ENCODE measurements at regions not wholly inside any gene's neighbourhood (a gene's known extent, or its start where the extent isn't known, plus 50 kb on each side); places are given as distances from the start of the nearest gene placed in this dataset.
"Not testable (repeated sequence)": the region's sequence is repeated elsewhere in the genome, so short reads cannot be mapped to it uniquely, and the experiment has no call there.

DNA sequence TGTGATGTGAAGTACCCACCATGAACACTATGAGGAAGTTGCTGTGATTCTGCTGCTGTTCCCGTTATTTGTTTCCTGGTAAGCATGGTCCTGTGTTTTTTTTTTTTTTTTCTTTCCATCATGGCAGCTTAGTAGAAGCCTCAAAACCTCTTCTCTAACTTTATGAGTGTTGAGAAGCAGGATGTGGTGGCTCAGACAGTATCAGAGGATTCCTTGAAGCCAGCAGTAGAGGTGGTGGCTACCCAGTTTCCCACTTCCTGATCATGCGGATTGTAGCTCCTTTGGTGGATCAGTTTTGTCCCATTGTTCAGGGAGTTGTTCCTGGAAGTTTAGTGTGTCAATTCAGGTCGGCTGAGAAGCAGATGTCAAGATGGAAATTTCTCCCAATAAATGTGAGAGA is 175.8 kb downstream of the ATP23 start:
- DNase-seq (ENCODE audit: extremely low read depth in 1 of 11, low read depth in 9 of 11, low spot score in 4 of 11), result no peak

DNA sequence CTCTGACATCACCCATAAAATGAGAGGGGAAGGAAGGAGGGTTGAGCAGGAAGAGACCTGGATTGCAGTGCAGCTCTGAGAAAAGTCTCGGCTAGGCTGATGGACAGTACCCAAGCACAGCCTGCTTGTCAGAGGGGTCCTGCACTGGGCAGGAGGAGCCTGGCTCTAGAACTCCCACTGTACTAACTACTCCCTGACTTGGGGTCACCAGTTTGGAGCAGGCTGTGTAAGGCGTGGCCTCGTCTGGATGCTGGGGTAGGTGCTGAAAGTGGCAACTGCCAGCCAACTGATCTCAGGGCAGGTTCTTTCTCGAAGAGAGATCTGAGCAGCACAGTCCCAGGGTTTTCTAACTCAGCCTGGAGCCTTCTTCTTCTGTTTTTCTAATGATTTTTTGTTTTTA is 176.3 kb downstream of the ATP23 start:
- DNase-seq (ENCODE audit: extremely low read depth in 1 of 11, low read depth in 9 of 11, low spot score in 4 of 11), result no peak

DNA sequence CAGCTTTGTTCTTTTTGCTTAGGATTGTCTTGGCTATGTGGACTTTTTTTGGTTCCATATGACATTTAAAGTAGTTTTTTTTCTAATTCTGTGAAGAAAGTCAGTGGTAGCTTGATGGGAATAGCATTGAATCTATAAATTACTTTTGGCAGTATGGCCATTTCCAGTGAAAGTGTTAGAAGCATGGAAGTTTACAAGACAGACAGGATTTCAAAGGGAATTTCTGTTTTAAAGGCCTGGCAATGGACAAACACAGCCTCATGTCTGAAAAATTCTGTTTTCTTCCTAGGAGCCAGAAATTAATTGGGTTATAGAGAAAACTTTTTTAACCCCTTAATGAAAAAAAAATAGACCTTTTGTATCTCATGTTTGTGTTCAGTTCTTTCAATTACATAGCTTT is 184.4 kb downstream of the ATP23 start:
- DNase-seq (ENCODE audit: extremely low read depth in 1 of 11, low read depth in 9 of 11, low spot score in 4 of 11), result not testable (repeated sequence)

DNA sequence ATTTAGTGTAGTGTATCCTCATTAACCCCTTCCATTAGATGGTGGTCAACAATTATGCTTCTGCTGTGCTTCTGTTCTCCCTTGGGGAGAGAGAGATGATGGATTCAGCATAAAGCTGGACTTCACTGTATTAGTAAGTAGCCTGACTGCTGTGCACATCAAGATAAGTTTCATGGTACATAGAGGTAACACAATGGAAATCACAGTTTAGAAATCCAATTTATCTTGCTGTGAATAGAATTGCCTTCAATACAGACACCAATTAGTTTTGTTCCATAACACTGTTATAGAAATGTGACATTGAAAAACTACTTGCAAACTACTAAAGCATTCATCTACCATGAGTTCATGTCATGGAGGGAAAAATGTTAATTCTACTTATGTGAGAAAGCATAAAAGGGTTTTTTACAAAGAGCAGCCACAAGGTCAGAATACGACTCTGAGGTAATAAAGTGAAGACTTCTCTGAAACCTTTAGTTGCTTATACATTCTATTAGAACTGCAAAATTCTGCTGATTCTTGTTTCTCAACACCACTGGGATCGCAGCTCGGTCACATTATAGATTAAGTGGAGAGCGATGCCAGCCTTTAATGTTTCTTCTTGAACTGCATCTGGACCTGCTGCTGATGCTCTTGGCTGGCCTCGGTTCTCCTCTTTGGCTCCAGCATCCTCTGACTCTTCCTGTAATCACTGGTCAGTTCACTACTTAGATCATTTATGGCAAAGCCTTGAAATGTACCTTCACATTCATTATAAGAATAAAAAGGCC is 190.8 kb downstream of the ATP23 start:
- DNase-seq (ENCODE audit: extremely low read depth in 1 of 11, low read depth in 9 of 11, low spot score in 4 of 11), result no peak

DNA sequence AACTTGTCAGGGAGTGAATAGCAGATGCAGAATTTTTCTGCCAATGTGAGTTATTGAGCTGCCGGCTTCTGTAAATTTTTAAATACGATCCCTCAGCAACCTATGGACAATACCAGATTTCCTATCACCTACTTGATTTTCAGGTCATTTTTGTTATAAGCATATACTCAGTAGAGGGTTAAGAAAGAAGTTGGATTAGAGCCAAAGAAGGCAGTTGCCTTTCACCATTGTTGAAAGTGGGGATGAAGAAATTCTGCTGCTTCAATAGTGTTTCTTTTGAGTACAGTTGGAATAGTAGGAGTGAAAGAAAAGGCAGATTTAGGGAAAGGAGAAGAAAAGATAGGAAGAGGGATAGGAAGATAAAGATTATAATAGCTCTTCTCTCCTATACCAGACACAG is 197.1 kb downstream of the ATP23 start:
- no peak for DNase-seq (ENCODE audit: extremely low read depth in 1 of 11, low read depth in 9 of 11, low spot score in 4 of 11)

DNA sequence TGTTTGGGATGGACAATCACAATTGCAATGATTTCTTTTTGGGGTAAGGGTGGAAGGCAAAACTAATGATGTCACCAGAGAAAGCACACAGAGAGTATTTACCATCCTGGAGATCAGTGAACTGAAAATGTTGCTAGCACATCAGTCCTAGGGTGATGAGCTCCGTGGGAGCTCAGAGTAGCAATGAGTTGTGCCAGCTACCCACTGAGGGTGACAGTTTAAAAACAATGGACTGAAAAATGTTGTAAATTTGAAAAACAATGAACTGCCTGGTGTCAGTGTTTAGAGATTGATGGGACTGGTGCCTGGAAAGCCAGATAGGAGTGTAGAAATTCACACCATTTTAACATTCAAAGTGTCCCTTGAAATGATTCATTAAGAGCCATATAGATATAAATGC is 198.5 kb downstream of the ATP23 start:
- DNase-seq (ENCODE audit: extremely low read depth in 1 of 11, low read depth in 9 of 11, low spot score in 4 of 11), result no peak

DNA sequence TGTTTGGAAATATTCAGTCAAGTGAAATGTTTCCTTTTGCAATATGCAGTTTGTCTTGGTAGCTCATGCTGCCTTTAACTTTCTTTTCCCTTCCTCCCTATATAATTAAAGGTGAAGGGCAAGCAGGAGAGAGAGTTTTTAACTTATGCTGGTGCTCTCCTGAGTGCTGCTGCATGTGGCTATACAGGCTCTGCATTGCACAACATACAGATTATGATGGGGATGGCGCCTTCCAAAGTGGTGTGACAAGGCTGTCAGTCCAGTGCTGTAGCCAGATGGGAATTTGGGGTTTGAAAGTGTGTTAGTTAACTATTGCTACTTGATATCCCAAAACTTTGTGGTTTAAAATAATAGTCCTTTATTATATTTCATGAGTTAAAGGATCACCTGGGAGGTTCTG is 199.0 kb downstream of the ATP23 start:
- no peak for DNase-seq (ENCODE audit: extremely low read depth in 1 of 11, low read depth in 9 of 11, low spot score in 4 of 11)

DNA sequence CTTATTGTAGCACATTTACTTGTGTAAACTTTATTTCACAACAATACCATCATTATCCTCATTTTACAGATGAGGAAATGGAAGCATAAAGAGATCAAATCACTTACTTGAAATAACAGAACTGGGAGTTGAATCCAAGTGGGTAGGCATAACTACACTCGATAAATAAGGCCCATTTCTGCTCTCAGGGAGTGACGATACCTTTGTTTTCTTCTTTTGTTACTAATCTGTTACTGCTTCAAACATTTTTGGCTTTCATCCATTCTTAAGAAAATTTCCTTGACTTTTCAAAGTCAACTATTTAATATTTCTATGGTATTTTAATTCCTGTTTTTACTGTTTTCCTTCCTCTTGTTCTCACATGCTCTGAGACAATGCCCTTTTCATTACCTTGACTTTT is 201.6 kb downstream of the ATP23 start:
- DNase-seq (ENCODE audit: extremely low read depth in 1 of 11, low read depth in 9 of 11, low spot score in 4 of 11), result no peak

DNA sequence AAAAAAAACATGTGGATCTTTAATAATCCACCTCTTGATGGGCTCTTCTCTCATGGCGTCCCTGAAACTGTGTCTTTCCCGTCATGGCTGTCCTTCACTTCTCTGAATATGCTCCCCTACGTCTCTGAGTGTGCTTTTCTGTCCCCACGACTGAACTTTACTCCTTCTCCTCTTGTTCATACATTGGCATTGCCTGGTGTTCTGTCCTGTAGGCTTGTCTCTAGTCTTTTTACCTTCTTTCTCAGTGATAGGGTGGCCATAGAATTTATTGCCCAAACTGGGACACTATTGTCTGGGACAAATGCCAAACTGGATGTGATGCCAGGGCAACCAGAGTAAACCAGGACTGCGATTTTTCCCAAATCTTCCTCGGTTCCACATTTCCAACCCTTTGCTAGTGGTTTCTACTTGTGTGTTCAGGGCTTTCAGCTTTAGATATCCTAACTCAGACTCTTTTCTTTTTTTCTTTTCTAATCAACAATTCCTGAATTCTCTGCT is 202.2 kb downstream of the ATP23 start:
- no peak for DNase-seq (ENCODE audit: extremely low read depth in 1 of 11, low read depth in 9 of 11, low spot score in 4 of 11)

DNA sequence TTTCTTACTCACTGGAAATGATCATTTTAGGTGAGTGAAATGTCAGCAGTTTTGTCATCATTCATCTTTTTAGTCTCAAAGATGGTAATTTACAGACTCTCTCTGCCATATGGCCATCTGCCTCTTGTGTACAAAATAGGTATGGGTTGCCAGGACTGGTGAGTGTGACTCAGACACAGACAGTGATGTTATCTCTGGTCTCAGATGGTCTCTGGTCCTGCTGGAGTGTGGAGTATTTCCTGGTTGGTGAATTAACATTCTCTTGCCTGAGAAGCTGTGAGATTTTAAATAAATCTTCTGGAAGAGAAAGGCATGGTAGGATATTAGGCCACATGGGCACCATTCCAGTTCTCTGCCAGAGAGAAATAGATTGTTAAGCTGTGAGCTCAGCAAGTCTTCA is 207.0 kb downstream of the ATP23 start:
- no peak for DNase-seq (ENCODE audit: extremely low read depth in 1 of 11, low read depth in 9 of 11, low spot score in 4 of 11)

DNA sequence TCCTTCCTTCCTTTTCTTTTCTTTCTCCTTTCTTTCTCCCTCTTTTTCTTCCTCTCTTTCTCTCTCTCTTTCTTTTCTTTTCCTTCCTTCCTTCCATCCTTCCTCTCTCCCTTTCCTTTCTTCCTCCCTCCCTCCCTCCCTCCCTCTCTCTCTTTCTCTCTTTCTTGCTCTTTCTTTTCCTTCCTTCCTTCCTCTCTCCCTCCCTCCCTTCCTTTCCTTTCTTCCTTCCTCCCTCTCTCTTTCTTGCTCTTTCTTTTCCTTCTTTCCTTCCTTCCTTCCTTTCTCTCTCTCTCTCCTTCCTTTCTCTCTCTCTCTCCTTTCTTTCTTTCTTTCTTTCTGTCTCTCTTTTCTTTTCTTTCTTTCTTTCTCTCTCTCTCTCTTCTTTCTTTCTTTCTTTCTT is 207.6 kb downstream of the ATP23 start:
- DNase-seq (ENCODE audit: extremely low read depth in 1 of 11, low read depth in 9 of 11, low spot score in 4 of 11), result no peak

DNA sequence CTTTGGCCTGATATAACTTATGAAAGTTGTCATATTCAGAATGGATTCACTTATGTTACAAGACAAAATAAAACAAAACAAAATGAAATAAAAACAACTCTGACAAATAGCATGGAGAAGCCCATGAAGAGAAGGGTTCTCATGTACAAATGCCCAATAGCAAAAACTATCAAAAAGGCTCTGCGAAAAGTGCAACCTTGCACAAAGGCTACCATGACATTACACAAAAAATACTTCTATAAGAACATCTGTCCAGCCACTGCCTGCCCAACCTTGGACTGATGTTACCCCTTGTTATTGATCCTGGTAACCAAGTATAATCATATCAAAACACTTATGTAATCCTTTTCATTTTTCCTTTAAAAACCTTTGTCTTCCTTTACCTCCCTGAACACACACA is 213.0 kb downstream of the ATP23 start:
- no peak for DNase-seq (ENCODE audit: extremely low read depth in 1 of 11, low read depth in 9 of 11, low spot score in 4 of 11)

DNA sequence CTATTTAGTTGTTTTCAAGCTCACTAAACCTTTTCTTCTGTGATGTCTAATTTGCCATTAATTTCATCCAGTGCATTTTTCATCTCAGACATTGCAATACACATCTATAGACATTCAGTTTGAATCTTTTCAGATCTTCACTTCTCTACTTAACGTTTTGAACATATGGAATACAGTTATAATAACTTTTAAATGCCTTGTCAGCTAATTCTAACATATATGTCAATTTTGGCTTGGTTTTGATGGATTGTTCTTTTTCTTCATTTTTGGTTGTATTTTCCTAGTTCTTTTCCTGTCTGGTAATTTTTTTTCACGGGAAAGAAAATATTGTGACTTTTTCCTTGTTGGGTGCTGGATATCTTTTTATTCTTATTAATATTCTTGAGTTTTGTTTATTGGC is 215.3 kb downstream of the ATP23 start:
- no peak for DNase-seq (ENCODE audit: extremely low read depth in 1 of 11, low read depth in 9 of 11, low spot score in 4 of 11)

DNA sequence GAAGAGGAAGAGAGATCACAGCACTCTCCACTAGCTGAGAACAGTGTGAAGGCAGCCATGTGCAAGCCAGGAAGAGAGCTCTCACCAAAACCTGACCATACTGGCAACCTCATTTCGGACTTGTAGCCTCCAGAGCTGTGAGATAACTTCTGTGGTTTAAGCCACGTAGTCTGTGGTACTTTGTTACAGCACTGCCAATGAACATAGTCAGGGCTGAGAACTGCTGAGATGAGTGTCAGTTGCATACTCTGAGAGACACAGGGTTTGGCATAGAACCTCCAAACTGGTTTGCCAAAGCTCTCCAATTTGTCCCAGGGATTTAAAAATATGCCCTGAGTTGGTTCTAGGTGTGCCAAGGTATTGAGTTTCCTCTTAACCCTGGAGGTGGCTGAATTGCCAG is 218.6 kb downstream of the ATP23 start:
- no peak for DNase-seq (ENCODE audit: extremely low read depth in 1 of 11, low read depth in 9 of 11, low spot score in 4 of 11)

DNA sequence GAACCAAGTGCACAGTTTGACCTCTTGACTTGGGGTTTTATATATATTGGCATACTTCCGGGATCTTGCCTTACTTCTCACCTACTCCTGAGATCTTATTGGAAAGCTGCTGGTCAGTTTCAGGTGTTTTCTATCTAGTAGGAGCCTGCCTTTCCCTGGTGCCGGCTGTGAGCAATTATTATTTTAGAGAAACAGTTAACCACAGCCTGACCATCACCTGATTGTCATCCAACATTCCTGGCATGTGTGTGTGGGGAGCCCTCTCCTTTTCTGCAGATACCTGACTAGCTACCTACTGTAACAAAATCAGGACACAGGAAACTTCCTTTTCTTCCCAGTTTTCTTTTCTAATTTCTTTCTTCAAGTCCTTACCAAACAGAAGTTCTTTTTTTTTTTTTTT is 220.4 kb downstream of the ATP23 start:
- no peak for DNase-seq (ENCODE audit: extremely low read depth in 1 of 11, low read depth in 9 of 11, low spot score in 4 of 11)

DNA sequence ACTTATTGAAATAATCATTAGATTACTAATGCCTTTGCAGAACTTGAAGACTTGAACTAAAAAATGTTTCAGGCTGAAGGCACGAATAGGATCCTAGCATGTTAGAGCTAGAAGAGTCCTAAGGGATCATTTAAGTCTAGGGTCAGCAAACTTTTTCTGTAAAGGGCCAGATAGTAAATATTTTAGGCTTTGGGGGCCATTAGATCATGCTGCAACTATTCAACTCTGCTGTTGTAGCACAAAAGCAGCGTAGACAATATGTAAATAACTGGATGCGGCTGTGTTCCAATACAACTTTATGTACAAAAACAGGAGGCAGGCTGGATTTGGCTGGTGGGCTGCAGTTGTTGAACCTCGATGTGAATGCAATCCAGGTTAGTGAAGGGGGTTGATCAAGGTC is 221.7 kb downstream of the ATP23 start:
- no peak for DNase-seq (ENCODE audit: extremely low read depth in 1 of 11, low read depth in 9 of 11, low spot score in 4 of 11)

DNA sequence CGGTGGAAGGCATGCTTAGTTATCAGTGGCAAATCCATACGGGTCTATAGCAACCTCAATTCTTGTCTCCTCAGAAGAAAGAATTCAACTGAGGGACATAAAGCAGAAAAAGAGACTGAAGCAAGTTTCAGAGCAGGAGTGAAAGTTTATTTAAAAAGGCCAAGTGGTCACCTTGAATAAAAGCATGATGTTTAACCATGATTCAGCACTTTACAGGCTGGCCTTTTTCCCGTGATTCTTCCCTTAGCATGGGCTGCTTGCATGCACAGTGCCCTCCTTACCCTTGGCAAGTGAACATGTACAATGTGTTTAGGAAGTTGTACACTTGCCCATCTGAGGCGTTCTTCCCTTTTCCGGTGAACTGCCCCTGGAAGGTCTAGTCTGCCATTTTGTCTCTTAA is 225.3 kb downstream of the ATP23 start:
- DNase-seq (ENCODE audit: extremely low read depth in 1 of 11, low read depth in 9 of 11, low spot score in 4 of 11), result no peak

DNA sequence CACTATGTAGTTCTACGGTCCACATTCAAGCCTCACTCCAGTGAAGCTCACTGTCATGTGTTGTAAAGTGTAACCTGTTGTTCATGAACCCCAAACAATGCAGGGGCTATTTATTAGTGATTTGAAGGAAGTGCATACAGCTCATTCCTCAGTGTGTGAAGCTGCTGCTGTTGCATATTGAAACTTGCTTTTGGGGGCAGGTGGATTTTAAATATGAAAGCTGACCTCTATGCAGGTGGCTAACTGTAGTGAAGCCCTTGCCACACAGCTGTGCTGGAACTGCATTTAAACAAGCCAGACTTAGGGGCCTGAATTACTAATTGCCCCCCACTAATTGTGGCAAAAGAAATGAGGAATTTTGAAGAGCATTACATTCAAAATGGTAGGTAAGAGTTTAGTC is 226.3 kb downstream of the ATP23 start:
- no peak for DNase-seq (ENCODE audit: extremely low read depth in 1 of 11, low read depth in 9 of 11, low spot score in 4 of 11)

DNA sequence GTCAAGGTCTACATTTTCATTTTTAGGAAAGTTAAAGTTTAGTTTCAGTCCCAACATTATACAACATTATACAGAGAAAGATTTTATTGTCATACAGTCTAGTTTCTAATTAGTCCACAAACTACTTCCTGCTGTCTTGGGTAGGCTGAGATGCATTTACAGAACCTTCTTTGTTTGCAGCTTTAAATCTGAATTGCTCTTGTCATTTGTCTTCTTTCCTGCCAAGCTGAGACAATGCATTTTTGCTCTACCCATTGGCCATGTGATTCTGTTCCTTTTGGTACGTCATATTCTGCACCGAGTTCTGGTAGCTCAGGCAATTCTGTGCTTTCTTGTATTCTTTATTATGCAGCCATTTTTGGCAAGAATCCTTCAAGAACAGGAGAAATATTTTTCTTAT is 228.5 kb downstream of the ATP23 start:
- DNase-seq (ENCODE audit: extremely low read depth in 1 of 11, low read depth in 9 of 11, low spot score in 4 of 11), result no peak

DNA sequence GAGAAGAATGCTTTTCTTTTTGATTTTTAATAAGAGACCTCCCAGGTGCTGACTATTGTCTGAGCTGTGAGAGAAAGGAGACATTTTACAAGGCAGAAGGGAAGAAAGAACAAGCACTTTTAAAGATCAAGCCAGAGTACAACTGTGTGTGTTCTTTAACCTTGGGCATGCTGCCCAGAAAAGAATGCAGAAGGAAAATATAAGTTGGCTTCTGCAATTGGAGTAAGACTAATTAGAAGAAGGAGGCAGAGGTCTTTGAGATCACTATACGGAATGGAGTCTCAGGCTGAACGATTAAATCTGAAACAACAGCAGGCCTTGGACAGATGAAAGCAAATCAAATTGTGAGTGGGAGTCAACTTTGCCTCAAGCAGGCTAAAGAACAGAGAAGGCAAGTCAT is 230.5 kb downstream of the ATP23 start:
- peak in 9 of 11 donors; percentile 19 to 61 (median 28) for DNase-seq (ENCODE audit: extremely low read depth in 1 of 11, low read depth in 9 of 11, low spot score in 4 of 11)

DNA sequence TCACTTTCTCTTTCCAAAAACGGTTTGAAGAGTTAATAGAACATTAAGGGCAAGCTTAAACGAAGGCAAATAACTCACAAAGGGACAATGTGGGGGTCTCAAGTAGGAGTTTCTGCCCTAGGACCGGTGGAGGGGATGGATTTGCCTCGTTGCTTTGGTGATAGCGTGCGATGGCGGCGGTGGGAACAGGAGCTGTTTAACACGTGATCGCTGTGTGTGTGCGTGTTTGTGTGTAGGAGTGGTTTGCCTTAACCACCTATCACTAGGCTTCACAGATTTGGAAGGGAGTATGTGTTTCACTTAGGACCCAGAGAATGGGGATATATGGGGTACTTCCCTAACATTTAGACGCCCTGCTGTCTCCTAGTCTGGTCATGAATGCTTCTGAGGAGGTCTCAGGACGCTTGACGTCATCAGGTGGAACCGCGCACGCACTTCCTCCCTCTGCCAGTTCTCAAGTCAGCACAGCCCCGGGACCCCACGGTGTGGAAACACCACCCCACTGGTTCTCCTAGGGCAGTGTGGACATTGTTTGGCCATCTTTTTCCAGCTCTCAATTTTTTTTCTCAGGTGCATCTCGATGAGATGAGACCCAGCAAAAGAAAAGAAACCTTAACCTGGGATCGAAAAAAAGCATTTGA is 231.2 kb downstream of the ATP23 start:
- DNase-seq (ENCODE audit: extremely low read depth in 1 of 11, low read depth in 9 of 11, low spot score in 4 of 11), result no peak
